Endothelial cell of umbilical vein (primary cell): ENCODE measurements at regions not wholly inside any gene's neighbourhood (a gene's known extent, or its start where the extent isn't known, plus 50 kb on each side); places are given as distances from the start of the nearest gene placed in this dataset.

Source experiments
- BruUV-seq: library from RNA; stranded (reverse); fragments of 400-500 nt; replicated peaks from 2 replicates; lab custom pipeline; 2021; lab: Mats Ljungman, UMichigan
- CTCF ChIA-PET: fragments of 300-600, 350-600 bp; sonication (Branson Sonifier 250); formaldehyde crosslinking; loops from one replicate; lab custom pipeline; 2021; ENCODE audit warnings: antibody characterized with exemption, inconsistent platforms; lab: Charles Lee
- POLR2A ChIA-PET: fragments of 300-600, 350-600 bp; sonication (Branson Sonifier 250); formaldehyde crosslinking; loops from one replicate; lab custom pipeline; 2021; ENCODE audit warnings: antibody characterized with exemption, inconsistent platforms; lab: Charles Lee
- DNase-seq: peaks from one replicate; pipeline ENCODE4 v3.0.0-alpha.2; 2011; ENCODE audit warnings: low read depth, low spot score
- FAIRE-seq: peaks from 2 replicates; lab custom pipeline; 2011; peaks lifted over from hg19 to GRCh38; lab: Jason Lieb, UNC
- H2AFZ ChIP-seq: 2 replicates; pipeline ENCODE4 v1.6.0; 2012; ENCODE audit warnings: low read depth, low read length, control low read depth, inconsistent platforms
- H3K27ac ChIP-seq: 2 replicates; pipeline ENCODE4 v1.5.1; 2011; ENCODE audit warnings: low read depth, mild to moderate bottlenecking, control low read depth, low read length, moderate library complexity; ENCODE audit not compliant: insufficient read depth
- H3K27me3 ChIP-seq, 2 experiments: 2 replicates each; pipeline versions ENCODE4 v1.6.0 to v1.6.1; 2011; ENCODE audit warnings: low read length in 2 of 2, mixed read lengths in 1 of 2; ENCODE audit not compliant: control insufficient read depth in 2 of 2, insufficient read depth in 2 of 2
- H3K36me3 ChIP-seq, 2 experiments: 2 replicates in 1 of 2; 3 replicates in 1 of 2; pipeline ENCODE4 v1.5.1; 2011; ENCODE audit warnings: low read length in 2 of 2, mild to moderate bottlenecking in 1 of 2, moderate library complexity in 1 of 2; ENCODE audit not compliant: control insufficient read depth in 2 of 2, insufficient read depth in 2 of 2; ENCODE audit errors: extremely low read depth in 1 of 2
- H3K4me1 ChIP-seq: 3 replicates; pipeline ENCODE4 v1.5.1; 2011; ENCODE audit warnings: mild to moderate bottlenecking, low read length; ENCODE audit not compliant: control insufficient read depth, insufficient read depth; ENCODE audit errors: extremely low read depth
- H3K4me2 ChIP-seq: 2 replicates; pipeline ENCODE4 v1.6.1; 2011; ENCODE audit warnings: low read length, control low read depth, mixed read lengths; ENCODE audit not compliant: insufficient read depth
- H3K4me3 ChIP-seq, 3 experiments: fragments of 200-600 bp in 1 of 3; sonication (generic), shearing (Covaris generic) in 1 of 3; replicated peaks in 1 of 3; 2 replicates each; pipeline ENCODE4 v1.5.1; 2011 to 2016; ENCODE audit warnings: control low read depth in 3 of 3, low read length in 3 of 3, mild to moderate bottlenecking in 2 of 3, inconsistent platforms in 1 of 3, low read depth in 1 of 3, moderate library complexity in 1 of 3; ENCODE audit not compliant: insufficient read depth in 1 of 3
- H3K79me2 ChIP-seq: 2 replicates; pipeline ENCODE4 v1.6.0; 2012; ENCODE audit warnings: low read length, inconsistent platforms; ENCODE audit not compliant: control insufficient read depth, insufficient read depth
- H3K9ac ChIP-seq: replicated peaks from 2 replicates; pipeline ENCODE3; 2011; ENCODE audit warnings: low read length, control low read depth; ENCODE audit not compliant: insufficient read depth; ENCODE audit errors: extremely low read depth
- H3K9me1 ChIP-seq: replicated peaks from 3 replicates; pipeline ENCODE4 v1.6.0; 2011; ENCODE audit warnings: mild to moderate bottlenecking, low read length; ENCODE audit not compliant: control insufficient read depth, insufficient read depth; ENCODE audit errors: extremely low read depth
- H3K9me3 ChIP-seq: replicated peaks from 2 replicates; pipeline ENCODE4 v1.5.1; 2012; ENCODE audit warnings: low read length, inconsistent platforms; ENCODE audit not compliant: control insufficient read depth, insufficient read depth
- H4K20me1 ChIP-seq: replicated peaks from 2 replicates; pipeline ENCODE3; 2011; ENCODE audit warnings: mild to moderate bottlenecking, low read length; ENCODE audit not compliant: control insufficient read depth, insufficient read depth; ENCODE audit errors: extremely low read depth
- FOS ChIP-seq: IDR thresholded peaks from 2 replicates; pipeline ENCODE4 v1.6.1; 2011; ENCODE audit warnings: mild to moderate bottlenecking, low read length, moderate library complexity, borderline replicate concordance; ENCODE audit not compliant: insufficient read depth
- GATA2 ChIP-seq: IDR thresholded peaks from 2 replicates; pipeline ENCODE4 v1.7.0; 2011; ENCODE audit warnings: low read depth, mild to moderate bottlenecking, moderate library complexity, mixed read lengths, low read length; ENCODE audit not compliant: insufficient read length, insufficient read depth
- JUN ChIP-seq: IDR thresholded peaks from 2 replicates; pipeline ENCODE4 v1.6.1; 2011; ENCODE audit warnings: borderline replicate concordance, low read depth; ENCODE audit not compliant: insufficient read length, insufficient read depth
- MAX ChIP-seq: IDR thresholded peaks from 2 replicates; pipeline ENCODE4 v1.6.1; 2011; ENCODE audit not compliant: insufficient read depth, insufficient read length
- MYC ChIP-seq: IDR thresholded peaks from one replicate; pipeline ENCODE4 v1.6.1; 2011; ENCODE audit warnings: mild to moderate bottlenecking, low read depth, low read length
- POLR2A ChIP-seq: IDR thresholded peaks from 2 replicates; pipeline ENCODE4 v1.6.1; 2012; ENCODE audit warnings: low read depth, mild to moderate bottlenecking, control low read depth, low read length
- dilution Hi-C: fragments of 300-500 bp; cut with MboI; formaldehyde crosslinking; loops from one replicate; pipeline ENCODE4 v1.15.0; 2019; ENCODE audit warnings: low sequenced_read_pairs; ENCODE audit not compliant: extremely low pct_ligation_motif_present
- intact Hi-C: fragments of 100-400 bp; cut with micrococcal nuclease; formaldehyde crosslinking; loops from one replicate; pipeline ENCODE4 v1.10.0; 2022
- TF ChIP-seq, protein P1 (sequence below), 2 donors: IDR thresholded peaks; 1 replicate in 1 of 2; 2 replicates in 1 of 2; pipeline ENCODE4 v1.5.1; 2011; ENCODE audit warnings: low read length in 2 of 2, mild to moderate bottlenecking in 2 of 2, moderate library complexity in 2 of 2, control low read depth in 1 of 2, inconsistent platforms in 1 of 2, low read depth in 1 of 2; ENCODE audit not compliant: insufficient read depth in 1 of 2; ENCODE audit errors: extremely low read depth in 1 of 2

DNA sequence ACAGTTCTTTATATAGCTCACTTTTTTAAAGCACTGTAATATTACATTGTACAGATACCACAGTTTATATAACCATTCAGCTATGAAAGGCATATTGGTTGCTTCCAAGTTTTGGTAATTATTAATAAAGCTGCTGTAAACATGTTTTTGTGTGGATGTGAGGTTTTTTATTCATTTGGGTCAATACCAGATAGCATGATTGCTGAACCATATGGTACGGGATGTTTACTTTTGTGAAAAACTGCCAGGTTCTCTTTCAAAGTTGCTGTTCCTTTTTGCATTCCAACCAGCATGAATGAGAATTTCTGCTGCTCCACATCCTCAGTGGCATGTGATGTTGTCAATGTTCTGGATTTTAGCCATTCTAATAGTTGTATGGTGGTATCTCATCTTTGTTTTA is 439.6 kb upstream of the NMUR2 start:
- DNase-seq, result no peak
- POLR2A ChIA-PET, result no interaction called here
- dilution Hi-C loops, result no loop called here
- no peak overlapping the region for H3K4me3 ChIP-seq
- no peak overlapping the region for H3K4me2 ChIP-seq
- H2AFZ ChIP-seq, result no peak overlapping the region
- H3K27ac ChIP-seq, result no peak overlapping the region
- H3K27me3 ChIP-seq, result no peaks in the 10 kb centered on the region
- intact Hi-C loops, result no loop called here
- no peaks in the 10 kb centered on the region for H3K79me2 ChIP-seq
- TF ChIP-seq, protein P1, sequence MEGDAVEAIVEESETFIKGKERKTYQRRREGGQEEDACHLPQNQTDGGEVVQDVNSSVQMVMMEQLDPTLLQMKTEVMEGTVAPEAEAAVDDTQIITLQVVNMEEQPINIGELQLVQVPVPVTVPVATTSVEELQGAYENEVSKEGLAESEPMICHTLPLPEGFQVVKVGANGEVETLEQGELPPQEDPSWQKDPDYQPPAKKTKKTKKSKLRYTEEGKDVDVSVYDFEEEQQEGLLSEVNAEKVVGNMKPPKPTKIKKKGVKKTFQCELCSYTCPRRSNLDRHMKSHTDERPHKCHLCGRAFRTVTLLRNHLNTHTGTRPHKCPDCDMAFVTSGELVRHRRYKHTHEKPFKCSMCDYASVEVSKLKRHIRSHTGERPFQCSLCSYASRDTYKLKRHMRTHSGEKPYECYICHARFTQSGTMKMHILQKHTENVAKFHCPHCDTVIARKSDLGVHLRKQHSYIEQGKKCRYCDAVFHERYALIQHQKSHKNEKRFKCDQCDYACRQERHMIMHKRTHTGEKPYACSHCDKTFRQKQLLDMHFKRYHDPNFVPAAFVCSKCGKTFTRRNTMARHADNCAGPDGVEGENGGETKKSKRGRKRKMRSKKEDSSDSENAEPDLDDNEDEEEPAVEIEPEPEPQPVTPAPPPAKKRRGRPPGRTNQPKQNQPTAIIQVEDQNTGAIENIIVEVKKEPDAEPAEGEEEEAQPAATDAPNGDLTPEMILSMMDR (IDR thresholded peaks at IDR 0.05; ENCODE audit: extremely low read depth in 1 of 2, insufficient read depth in 1 of 2, low read depth in 1 of 2, low read length in 2 of 2), result no peak
- TF ChIP-seq POLR2A (no peak), JUN (no peak), MYC (no peak), FOS (no peak), GATA2 (no peak), MAX (no peak)
- CTCF ChIA-PET, result no interaction called here
- no peaks in the 10 kb centered on the region for H3K9me1 ChIP-seq
- H3K9ac ChIP-seq, result no peak overlapping the region
- H4K20me1 ChIP-seq, result no peaks in the 10 kb centered on the region
- no peaks in the 10 kb centered on the region for H3K4me1 ChIP-seq
- BruUV-seq, result no TSS peak
- no peak for FAIRE-seq
- H3K36me3 ChIP-seq, result no peaks in the 10 kb centered on the region
- H3K9me3 ChIP-seq, result no peaks in the 10 kb centered on the region
